HPDE6-E6E7 (cell line): ENCODE measurements at regions not wholly inside any gene's neighbourhood (a gene's known extent, or its start where the extent isn't known, plus 50 kb on each side); places are given as distances from the start of the nearest gene placed in this dataset.

Experiments
- DNase-seq: peaks from one replicate; pipeline ENCODE4 v3.0.0; 2011; ENCODE audit warnings: missing footprints; ENCODE audit errors: extremely low spot score

GRCh38 chr12:111175396-111176094 lies 193.3 kb downstream of the PHETA1 start:
- DNase-seq = no peak

GRCh38 chr12:111174961-111175345 lies 193.9 kb downstream of the PHETA1 start:
- DNase-seq = no peak

DNA sequence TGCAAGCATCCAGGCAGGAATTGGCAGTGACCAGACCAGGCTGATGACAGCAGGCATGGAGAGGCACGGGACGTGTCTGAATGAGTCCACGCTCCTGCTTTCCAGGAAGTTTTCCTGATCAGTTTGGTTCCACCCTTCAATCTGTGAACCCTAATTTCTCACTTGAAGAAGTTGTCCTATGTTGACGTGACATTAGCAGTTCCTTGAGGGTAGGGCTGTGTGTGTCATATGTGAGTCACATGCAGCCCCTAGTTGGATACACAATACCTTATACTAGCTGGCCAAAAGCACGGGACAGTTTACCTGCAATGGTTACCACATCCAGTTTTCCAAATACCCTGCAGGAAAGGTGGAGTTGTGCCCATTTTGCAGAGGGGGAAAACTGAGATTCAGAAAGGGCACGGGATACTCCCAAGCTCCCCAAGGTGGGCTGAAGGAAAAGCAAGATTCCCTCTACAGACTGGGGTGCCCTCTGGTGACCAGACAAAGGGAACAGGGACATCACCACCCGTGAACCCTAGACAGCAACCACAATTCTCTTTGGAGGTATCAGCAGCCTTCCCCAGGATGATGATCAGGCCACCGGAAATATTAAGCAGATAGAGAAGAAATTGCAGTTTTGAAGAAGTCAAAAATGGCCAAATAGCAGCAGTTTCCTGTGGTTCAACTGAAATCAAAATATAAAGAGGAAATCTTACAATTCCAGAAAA lies 194.5 kb downstream of the PHETA1 start:
- no peak for DNase-seq

- no peak for DNase-seq
Measured at GRCh38 chr12:111173836-111174235, 195.1 kb downstream of the PHETA1 start.

DNA sequence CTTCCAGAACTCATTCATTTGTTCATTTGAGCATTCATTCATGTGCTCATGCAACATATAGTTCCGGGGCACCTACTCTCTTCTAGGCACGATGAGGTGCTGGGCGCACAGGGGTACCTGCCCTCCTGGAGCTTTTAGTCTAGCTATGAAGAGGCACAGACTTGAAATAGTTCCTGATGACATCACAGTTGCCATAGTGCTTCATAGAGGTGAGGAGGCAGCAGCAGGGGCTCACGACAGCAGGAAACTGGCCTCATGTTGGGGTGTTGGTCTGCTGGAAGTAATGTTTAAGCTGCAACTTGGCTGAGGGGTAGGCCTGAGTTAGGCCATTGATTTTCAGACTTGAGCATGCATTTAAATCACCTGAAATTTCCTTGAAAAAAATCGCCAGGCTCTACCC lies 195.5 kb downstream of the PHETA1 start:
- DNase-seq = no peak

GRCh38 chr12:111172786-111173185 lies 196.1 kb downstream of the PHETA1 start:
- no peak for DNase-seq

DNA sequence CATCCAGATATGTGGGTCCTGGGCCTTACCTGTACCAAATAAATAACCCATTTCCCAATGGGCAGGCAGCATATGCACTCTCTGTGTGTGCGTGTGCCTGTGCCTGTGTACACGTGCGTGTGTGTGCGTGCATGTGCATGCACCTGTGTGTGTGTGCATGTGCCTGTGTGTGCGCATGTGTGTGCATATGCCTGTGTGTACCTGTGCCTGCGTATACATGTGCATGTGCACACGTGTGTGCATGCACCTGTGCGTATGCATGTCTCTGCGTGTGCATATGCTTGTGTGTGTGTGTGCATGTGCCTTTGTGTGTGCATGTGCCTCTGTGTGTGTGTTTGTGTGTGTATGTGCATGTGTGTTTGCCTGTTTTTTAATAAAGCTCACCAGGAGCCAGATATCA lies 197.1 kb downstream of the PHETA1 start:
- no peak for DNase-seq

GRCh38 chr12:111171345-111171744 lies 197.6 kb downstream of the PHETA1 start:
- DNase-seq = no peak

DNA sequence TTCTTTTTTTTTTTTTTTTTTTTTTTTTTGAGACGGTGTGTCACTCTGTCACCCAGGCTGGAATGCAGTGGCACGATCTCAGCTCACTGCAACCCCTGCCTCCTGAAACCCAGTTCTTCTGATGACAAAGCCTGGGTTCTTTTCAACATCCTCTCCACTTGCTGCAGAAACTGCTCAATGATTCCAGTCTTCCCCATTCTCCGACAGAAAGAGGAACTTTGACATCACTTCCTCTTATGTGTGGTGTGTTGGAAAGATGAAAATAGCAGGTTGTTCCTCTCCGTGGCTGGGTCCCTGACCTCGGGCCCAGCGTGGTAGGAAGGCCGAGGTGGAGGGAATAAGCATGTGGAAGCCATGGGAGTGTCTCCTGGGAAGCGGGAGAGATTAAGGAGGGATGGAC lies 198.4 kb downstream of the PHETA1 start:
- DNase-seq = no peak

GRCh38 chr12:111169456-111169855 lies 199.4 kb downstream of the PHETA1 start:
- no peak for DNase-seq

- no peak for DNase-seq
Measured at GRCh38 chr12:111169032-111169431, 199.9 kb downstream of the PHETA1 start.

GRCh38 chr12:111168009-111168900 lies 200.6 kb downstream of the PHETA1 start:
- no peak for DNase-seq

DNA sequence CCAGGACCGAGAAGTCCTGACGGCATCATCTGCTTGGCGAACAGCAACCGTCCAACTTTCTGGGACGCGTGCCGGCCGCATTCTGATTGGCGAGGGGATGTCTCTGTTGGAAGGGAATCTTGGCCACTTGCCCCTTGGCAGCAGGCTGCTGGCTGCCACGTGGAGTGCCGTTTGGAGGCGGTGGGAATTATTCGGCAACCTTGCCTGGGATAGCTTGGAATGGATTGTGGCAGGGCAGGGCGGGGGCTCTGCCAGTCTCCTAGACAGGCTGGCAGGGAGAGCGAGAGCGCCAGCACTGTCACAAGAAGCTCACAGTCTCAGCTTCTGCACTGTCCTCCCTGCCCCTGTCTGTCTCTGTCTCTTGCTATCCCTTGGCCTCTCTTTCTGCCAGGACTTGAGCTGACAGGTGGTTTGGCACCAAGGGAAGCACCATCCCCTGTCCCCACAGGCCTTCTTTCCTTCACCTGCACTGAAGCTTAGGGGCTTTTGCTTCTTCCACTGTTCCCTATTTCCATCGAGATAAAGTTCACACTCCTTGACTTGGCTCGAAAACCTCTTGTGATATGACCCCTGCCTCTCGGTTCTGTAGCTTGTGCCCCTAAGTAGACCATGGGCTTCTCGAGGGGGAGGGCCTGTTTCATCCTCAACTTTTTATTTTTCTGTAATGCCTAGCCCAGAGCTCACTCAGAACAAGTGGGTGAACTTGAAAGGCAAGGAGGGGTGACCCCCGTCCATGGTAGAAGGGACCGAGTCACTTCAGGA lies 201.9 kb downstream of the PHETA1 start:
- DNase-seq = no peak

DNA sequence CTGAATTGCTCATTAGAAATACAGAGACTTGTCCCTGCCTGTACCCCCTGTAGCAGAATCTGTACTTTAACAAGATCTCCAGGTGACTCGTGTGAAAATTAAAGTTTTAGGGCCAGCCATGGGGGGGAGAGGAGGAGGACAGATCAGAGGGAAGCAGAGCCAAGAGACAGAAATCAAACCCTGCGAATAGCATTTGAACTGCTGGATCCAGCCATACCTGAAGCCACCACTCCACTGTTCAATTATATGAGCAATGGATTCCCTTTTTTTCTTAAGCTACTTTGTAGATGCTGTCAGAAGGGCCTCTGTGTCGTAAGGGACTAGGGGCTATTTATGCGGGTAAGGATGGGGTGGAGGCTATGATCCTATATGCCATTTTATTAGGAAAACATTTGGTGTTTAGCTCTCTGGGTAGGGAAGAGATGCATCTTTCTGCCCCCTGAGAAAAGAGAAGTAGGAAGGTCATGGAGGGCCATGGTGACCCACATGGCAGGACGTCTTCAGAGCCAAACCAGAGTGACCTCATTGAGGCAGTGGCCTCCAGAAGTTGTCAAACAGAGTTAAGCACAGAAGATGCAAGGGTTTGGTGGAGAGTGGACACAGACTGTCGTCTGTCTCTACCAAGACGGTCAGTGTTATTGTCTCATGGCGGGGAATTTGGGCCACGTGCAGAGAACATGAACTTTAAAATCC lies 203.9 kb downstream of the PHETA1 start:
- DNase-seq = no peak

DNA sequence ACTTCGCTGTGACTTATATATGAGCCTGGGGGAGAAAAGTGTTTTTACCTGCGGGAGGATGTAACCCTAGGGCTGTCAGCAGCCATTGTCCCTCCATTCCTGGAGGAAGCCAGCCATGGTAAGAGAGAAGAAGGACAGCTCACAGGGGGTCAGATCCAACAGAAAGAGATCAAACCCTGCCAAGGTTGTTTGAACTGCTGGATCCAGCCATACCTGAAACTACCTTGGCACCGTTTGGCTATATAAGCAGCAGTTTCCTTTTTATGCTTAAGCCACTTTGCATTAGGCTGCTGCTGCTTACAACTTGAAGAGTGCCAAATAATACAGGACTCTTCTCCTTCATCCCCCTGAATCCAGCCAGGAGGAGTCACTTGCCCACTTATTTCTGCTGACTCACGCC lies 205.5 kb downstream of the PHETA1 start:
- DNase-seq = no peak

- no peak for DNase-seq
Measured at GRCh38 chr12:111161898-111162297, 207.0 kb downstream of the PHETA1 start.

- DNase-seq = no peak
Measured at GRCh38 chr12:111160350-111161241, 208.3 kb downstream of the PHETA1 start.

GRCh38 chr12:111158992-111159391 lies 209.9 kb downstream of the PHETA1 start:
- no peak for DNase-seq

- DNase-seq = no peak
Measured at GRCh38 chr12:111157486-111157885, 211.4 kb downstream of the PHETA1 start.

DNA sequence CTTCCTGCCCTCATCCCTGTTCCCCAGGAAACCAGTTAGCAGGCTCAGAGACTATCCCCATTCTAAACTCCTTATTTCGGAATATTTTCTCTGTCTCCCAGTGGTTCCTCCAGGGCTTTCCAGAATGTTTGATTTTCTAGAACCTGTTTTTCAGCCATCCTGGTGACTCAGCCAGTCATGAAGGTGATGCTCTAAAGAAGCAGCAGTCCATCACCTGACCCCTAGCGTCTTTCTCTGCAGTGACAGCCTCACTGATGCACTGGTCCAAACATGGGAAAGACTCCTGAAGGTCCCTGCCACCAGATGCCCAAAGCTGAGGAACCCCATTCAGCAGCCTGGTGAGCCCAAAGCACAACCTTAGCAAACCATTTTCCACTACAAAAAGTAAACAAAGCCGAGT lies 212.6 kb downstream of the PHETA1 start:
- peak; percentile 42 for DNase-seq
